Epidermal melanocyte (primary cell): ENCODE measurements at regions not wholly inside any gene's neighbourhood (a gene's known extent, or its start where the extent isn't known, plus 50 kb on each side); places are given as distances from the start of the nearest gene placed in this dataset.

Experiments
- DNase-seq: peaks from one replicate; pipeline ENCODE4 v3.0.0; 2011; ENCODE audit warnings: low spot score; ENCODE audit not compliant: insufficient read length

DNA sequence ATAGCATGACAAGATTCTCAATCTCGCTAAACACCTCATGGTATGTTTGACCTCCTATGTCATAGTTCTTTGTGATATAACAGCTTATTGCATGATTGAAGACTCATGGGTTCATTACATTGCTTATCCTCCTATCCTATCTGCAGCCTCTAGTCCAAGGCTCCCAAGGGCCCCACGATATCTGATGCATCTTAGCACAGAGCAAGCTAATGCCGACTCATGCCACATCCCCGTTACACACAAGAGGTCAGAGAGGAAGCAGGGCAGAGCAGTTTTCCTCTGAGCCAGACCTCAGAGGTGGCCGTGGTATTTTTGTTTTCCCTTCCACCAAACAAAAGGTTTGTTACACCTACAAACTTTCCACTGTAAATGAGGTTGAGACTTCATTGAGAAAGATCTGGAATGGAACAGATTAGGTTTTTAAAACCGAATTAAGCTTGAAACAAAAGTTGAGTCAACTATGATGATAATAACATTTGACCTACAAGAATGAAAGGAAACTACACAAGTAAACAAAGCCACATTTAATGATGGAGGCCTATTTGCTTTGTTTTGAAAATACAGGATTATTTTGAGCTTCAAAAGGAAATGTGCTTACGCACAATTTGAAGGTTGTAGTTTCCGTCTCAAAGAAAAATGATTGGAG is 133.9 kb upstream of the MYLIP start:
- DNase-seq = no peak

DNA sequence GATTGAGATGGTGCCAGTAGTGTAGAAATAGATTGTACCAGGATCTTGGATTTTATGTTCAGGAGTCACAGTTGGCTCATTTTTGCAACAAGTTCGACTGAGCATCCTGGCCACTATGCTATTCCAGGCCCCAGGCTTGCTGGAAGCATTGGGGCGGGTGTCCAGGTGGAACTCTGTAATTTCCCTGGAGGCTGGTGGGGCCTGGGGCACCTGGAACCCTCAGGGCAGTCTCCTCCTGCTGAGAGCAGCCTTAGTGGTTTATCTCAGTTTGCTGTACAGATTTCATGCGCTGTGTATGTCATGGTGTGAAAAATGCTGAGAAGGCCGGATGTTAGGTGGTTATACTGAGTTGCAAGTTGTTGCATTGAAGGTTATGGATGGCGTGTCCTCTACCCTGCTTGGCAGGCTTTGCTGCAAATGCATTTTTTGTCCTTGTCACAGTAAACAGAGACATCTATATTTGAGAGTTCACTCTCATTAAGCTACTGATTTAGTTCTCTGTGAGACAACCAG is 135.1 kb upstream of the MYLIP start:
- no peak for DNase-seq

DNA sequence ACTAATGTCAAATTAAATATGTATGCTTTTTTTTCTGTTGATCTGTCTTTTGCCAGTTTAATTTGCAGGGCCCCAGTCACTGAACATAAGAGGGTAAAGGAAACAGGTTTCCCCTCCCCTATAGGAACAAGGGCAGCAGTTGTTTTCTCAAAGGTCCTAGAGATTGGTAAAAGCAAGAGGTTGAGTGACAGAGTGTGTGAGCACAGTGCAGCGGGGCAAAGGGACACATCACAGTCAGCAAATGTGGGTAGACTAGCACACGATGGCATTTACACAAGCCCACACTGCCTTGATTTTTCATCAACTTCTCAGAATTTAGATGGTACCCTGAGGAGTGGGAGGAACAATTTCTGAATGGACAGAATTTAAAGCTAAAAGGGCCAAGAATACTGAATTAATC is 138.7 kb upstream of the MYLIP start:
- DNase-seq = no peak

DNA sequence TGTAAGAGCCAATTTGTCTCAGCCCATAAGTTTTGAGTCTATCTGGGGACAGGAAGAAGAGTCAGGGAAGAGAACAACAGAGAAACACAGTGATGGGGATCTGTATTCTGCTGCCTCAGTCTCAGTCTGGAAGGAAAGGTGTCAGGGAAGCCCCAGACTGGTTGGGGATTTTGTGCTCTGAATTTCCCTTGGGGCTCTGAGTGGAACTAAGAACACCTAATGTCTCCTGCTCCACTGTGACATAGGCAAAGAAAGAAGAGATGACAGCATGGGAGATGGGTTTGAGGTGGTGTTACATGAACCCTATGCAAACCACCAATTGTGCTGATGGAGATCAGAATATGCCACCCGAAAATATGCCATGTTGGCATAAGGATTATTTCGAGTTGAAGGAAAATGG is 139.5 kb upstream of the MYLIP start:
- DNase-seq = no peak

DNA sequence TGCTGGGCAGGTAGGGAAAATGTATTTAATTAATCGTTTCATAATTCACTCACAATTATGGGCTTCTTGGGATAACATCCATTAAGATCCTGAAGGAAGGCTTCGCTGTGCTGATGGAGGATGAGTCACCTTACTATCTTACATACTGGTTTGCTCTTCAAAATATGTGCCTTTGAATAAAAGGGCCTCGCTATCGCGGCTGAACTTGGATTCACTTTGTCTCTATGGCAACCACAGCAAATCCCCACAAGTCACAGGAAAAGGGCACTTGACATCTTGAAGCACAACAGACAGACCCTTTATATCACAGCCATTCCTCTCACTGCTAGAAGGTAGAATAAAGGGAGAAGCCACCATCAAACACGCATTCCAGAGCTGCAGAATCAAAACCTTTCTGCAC is 141.3 kb upstream of the MYLIP start:
- no peak for DNase-seq

DNA sequence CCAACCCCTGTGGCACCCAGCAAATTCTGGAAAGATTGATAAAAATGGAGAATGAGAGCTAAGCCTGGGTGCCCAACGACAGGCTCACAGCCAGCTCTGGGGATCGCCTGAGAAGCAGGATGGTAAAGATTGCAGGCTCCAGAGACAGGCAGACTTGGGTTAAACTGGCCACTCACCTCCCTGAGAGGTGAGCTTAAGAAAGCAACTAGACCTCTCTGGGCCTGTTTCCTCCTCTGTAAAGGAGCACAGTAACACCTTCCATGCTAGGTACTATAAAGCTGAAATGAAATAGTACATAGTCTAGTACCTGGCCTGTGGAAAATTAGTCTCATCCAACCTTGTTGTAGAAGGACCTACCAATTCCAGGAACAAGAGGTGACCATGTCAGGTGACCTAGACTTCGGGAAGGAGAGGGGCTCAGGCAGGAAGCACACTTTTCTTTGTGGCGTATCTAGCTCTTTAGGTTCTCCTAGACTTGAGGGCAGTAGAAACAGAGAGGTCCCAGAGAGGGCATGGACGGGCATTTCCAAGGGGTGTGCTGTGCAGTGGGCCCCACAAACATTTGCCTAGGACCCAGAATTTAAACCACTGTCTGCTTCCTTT is 142.8 kb upstream of the MYLIP start:
- DNase-seq = no peak

DNA sequence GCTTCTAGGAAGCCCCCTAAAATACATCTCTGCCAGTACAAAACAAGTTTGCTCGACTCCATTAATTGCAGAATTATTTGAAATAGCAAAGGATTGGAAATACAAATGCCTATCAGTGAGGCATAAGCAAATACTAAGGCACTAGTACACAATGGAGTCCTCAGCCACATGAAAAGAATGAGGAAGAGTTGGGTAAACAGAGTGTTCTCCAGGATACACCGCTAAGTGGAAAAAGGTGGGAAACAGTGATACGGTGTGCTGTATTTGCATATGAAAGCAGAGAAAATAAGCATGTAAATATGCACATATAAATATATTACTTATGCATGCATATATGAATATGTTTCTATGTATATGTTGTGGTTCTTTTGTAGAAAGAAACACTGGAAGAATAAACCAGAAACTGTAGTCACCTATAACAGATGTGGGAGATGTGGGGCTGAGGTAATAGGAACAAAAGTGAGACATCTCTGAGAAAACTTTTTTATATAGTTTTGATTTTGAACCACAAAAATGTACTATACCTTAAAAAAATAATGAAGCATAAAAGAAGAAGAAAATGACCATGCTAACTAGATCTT is 143.4 kb upstream of the MYLIP start:
- DNase-seq = no peak

DNA sequence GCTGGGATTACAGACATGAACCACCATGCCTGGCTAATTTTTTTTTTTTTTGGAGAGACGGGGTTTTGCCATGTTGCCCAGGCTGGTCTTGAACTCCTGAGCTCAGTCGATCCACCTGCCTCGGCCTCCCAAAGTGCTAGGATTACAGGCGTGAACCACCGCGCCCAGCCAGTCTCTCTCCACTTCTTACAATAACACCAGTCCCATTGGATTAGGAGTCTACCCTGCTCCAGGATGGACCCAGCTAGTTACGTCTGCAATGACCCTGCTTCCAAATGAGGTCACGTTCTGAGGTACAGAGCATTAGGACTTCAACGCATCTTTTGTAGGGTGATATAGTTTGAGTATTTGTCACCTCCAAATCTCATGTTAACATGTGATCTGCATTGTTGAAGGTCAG is 146.9 kb upstream of the MYLIP start:
- no peak for DNase-seq

DNA sequence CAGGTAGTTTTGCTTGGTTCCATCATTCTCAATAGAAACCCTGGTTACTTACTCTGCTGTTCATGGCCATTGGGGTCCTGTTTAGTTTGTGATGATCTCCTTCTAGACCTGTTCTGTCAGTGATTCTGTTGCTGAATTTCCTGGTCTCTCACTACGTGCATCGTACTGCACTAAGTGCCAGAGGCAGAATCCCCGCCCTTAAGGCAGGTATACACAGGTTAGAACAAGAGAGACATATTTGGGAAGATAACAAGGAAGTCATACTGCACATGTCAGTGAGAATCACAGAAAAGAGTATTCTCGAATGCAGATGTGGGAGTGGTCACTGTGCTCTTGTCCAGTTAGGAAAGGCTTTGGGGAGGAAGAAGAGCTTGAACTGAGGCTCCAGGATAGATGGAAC is 148.1 kb upstream of the MYLIP start:
- DNase-seq = no peak

DNA sequence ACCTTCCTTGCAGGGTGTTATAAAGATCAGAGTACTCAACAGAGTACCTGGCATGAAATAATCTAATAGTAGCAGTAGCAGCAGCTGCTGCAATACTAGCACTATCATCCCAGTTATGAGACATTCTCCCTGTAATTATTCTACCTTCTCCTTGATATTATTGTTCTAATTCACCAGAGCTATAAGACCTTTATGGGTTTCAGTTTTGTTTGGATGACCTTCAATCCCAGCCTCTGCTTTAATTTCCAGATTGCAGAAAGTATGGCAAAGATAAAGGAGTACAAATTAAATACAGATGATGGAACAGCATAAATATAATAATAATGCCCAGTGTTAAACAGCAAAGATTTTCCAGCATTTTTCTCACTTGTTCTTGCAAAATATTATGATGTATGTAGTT is 150.5 kb upstream of the MYLIP start:
- no peak for DNase-seq

DNA sequence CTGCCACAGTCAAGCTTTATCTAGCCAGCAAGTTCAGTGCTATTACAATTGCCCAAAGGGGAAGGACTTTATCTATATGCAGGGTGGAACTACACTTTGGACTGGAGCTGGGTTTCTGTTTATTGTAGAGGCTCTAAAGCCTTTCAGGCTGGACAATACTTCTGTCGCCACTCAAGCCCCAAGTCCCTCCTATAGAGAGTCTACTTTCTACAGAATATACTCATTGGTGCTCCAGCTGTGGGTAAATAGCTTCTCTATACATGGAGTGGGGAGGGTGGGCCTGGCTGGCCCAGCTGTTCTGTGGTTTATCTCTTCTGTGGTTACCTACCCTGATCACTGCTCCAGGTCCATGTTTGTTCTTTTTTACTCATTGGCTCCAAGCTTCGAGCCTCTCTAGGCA is 151.8 kb upstream of the MYLIP start:
- no peak for DNase-seq

DNA sequence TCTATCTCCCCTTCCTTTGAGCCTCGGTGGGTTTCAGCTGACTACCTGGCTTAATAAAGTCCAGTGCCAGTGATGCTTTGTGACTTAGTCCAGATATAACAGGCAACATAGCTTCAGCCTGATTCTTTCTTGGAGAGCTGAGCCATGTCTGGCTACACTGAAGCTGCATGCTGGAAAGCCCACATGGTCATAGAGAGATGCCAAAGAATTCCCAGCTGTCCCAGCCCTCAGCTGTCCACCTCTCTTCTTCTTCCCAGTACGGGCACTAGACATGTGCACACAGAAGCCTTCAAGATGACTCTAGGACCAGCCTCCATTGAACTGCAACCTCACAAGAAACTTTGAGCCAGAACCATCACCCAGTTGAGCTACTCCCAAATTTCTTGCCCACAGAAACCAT is 154.1 kb upstream of the MYLIP start:
- no peak for DNase-seq

DNA sequence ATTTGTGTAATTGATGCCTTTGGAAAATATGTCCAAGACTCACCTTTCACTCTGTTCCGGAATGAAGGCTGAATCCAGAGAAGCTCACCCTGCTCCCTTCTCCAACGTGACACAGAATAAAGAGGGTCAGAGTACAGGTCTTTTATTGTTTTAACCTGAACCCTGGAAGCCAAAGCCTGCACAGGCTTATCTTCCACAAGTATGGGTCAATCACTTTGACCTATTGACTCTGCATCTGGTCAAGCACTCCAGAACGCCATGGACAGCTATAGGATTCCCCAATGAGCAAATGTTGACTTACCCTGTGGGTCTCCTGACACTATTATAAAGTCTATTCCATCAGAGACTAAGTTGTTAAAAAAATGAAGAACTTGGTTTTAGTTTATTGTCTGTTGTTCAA is 158.4 kb upstream of the MYLIP start:
- no peak for DNase-seq

DNA sequence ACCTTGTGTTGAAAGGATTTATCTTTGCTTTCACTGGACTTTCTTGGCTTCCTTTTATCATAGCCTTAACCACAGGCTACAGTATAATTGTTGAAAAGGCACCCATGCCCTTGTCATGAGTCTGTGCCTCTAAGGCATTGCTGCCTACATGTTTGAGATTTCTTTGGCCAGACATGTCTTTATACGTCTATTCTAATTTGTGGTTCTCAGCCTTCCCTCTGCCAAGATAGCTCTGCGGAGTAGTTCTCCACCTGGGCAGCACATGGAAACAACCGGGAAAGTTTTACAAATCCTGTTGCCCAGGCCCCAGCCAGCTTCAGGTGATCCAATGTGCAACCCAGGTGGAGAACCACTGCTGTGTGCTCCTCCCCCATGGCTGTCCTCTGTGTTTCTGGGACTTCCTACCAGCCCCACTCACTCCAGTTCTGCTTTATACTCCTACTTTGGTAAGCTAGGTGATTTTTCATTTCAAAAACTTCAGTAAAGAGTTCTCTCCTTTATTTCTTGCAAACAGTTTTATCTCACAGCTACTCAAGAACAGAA is 159.6 kb upstream of the MYLIP start:
- DNase-seq = peak; percentile 44

DNA sequence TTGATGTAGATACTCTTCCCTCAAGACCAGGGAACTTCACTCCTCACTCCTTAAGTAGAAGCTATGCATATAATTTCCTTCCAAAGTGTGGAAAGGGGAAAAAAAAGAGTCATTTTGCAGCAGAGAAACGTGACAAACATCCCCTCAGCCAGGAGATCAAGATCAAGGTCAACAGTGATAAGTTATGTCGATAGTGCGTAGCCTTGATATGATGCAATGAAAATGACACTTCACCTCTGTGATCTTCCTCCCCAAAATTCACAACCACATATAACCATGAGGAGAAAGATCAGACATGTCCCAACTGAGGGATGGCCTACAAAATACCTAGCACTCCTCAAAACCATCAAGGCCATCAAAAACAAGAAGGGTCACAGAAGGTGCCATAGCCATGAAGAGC is 160.4 kb upstream of the MYLIP start:
- DNase-seq = no peak

DNA sequence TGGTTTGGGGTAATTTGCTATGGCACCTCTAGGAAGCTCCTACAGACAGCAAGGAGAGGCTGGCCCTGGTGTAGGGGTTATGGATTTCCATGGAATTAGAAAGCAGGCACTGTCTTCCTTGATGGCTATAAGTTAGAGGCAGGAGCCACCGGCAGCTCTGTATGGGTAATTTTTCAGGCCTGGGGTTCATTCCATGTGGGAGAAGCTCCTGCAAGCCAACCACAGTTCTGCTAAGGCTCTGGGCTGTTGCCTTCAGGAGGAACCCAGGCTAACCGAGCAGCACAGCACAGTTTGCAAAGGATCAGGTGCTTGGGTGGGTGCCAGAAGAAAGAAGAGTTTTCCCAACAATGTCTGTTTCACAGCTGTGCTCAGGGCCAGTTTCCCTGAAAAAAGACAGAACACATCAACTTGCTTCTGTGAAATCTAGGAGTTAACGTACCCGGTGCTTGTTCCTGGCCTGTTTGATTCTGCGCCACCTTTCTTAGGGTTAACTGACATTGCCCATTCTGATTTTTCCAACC is 162.8 kb upstream of the MYLIP start:
- no peak for DNase-seq

DNA sequence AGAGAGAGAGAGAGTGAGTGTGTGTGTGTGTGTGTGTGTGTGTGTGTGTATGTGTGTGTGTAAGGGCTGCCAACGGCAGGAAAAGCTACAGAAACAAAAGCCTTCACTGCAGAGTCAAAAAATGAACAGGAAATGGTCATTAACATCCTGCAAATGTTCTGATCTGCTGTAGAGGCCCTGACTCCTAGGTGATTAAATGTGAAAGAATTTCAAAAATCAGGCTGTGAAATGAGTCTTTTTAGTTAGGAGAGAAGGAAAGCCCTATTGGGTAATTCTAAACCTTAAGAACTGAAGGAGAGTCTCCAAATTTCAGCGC is 166.5 kb upstream of the MYLIP start:
- peak; percentile 49 for DNase-seq

DNA sequence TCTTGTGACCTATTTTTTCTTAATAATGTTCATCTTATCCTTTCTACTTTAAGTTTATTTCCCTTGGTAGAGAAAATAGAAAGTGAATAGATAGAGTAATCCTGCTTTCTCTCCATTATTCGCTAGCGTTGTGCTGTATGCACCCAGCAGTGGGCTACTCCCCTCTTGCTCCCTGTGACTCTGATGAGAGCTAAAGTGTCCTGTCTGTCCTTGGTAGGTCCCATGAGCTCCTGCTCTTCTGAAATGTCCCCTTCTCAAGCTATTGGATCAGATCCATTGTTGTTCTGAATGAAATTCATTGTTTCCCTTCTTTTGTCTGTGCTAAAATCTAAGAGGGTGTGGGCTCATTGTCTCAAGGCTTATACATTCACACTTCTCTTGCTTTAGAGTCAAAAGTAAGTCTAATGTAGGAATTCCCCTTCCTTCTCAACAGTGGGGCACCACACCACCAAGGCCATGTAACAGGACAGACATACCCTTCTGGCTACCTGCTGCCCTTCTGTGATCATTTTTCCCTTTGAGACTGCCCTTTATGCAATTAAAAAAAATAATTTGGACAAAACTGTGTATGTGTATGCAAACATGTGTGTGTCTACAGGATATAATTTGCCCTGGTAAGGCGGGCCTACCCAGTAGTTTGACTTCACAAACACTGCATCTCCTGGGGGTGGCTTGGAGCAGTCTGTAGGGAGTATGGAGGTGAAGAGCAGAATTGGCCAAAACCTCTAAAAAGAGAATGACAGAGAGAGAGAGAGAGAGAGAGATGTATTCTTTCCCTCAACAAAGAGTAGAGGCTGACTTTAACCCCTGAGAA is 167.0 kb upstream of the MYLIP start:
- no peak for DNase-seq

DNA sequence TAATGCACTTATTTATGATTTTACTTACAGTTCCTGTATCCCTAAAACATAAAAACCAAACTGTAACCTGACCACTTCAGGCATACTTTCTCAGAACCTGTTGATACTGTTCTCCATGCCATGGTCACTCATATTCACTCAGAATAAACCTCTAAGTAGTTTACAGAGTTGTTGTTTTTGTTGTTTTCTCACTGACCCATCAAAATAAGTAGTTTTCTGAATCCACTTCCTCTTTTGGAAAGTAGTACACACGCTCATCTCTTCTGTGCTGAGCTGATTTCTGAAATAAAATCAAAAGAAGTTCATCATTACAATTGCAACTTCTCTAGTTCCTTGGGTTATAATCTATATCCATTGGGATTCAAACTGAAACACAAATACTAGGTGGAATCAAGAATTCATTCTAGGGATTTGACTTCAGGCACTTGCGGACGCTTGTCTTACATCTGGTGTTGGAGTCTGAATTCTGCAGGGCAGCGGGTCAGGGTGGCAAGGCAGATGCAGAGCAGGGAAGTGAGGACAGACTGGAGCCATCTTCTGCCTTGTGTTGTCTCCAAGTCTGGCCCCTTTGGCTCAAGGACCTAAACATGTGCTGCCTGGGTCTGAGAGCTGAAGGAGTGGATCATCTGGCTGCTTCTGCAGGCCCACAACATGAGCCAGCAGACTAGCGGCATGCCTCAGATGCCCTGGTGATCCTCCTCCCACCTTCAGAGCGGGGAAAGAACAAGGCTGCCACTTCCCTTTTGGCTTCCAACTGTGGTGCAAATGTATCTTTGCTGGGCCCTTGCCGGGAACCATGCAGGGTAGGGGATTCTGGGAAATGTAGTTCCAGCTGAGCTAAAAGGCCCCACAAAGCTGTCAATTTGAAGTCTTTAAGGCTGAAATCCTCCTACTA is 167.9 kb upstream of the MYLIP start:
- no peak for DNase-seq

DNA sequence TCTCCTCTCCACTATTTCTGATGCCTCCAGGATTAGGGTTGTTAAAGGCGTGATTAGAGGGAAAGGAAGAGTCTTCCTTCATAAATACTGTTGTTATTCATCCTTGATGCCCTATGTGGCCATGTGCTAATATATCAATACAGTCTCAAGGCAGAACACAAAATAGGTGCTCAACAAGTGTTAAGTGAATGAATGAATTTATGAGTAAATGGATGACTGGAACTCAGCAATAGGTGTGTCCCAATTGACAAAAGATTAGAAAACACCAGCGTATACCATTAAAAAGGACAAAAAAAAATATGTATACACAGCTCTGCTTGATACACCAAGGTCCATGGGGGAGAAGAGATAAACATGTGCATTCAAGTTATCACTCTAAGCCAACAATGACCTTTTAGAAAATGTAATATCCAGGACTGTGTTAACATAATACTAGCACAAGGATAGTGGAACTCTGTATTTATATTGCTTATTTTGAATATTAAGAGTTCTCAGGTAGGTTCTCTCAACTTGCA is 171.2 kb upstream of the MYLIP start:
- DNase-seq = no peak
